BLaER1 treated with 17β-estradiol and CSF1 and Interleukin-3, amounts not matched to agents 10 nM and 100 nM (cell line): ENCODE measurements at regions not wholly inside any gene's neighbourhood (a gene's known extent, or its start where the extent isn't known, plus 50 kb on each side); places are given as distances from the start of the nearest gene placed in this dataset.
"Not testable (repeated sequence)": the region's sequence is repeated elsewhere in the genome, so short reads cannot be mapped to it uniquely, and the experiment has no call there.

Experiments used
- H3K27ac ChIP-seq, 11 experiments: shearing (Covaris generic); formaldehyde crosslinking; 2 replicates each; pipeline ENCODE4 v1.8.1; 2022
- H3K27me3 ChIP-seq, 11 experiments: shearing (Covaris generic); formaldehyde crosslinking; 2 replicates each; pipeline ENCODE4 v1.8.1; 2022
- H3K36me3 ChIP-seq, 11 experiments: shearing (Covaris generic); formaldehyde crosslinking; 2 replicates each; pipeline ENCODE4 v1.8.1; 2022
- H3K4me1 ChIP-seq, 10 experiments: shearing (Covaris generic); formaldehyde crosslinking; 2 replicates each; pipeline ENCODE4 v1.8.1; 2022
- H3K4me2 ChIP-seq, 11 experiments: shearing (Covaris generic); formaldehyde crosslinking; 2 replicates each; pipeline ENCODE4 v1.8.1; 2022
- H3K4me3 ChIP-seq, 10 experiments: shearing (Covaris generic); formaldehyde crosslinking; 2 replicates each; pipeline ENCODE4 v1.8.1; 2022
- H3K9ac ChIP-seq, 11 experiments: shearing (Covaris generic); formaldehyde crosslinking; 2 replicates each; pipeline ENCODE4 v1.8.1; 2022
- H3K9me3 ChIP-seq, 11 experiments: shearing (Covaris generic); formaldehyde crosslinking; replicated peaks in 1 of 11; 2 replicates each; pipeline ENCODE4 v1.8.1; 2022
- H4K20me1 ChIP-seq, 11 experiments: shearing (Covaris generic); formaldehyde crosslinking; 2 replicates each; pipeline ENCODE4 v1.8.1; 2022
- Cebpa-rat ChIP-seq, 11 experiments: shearing (Covaris generic); IDR thresholded peaks; 2 replicates each; pipeline ENCODE4 v1.8.1; 2022

DNA sequence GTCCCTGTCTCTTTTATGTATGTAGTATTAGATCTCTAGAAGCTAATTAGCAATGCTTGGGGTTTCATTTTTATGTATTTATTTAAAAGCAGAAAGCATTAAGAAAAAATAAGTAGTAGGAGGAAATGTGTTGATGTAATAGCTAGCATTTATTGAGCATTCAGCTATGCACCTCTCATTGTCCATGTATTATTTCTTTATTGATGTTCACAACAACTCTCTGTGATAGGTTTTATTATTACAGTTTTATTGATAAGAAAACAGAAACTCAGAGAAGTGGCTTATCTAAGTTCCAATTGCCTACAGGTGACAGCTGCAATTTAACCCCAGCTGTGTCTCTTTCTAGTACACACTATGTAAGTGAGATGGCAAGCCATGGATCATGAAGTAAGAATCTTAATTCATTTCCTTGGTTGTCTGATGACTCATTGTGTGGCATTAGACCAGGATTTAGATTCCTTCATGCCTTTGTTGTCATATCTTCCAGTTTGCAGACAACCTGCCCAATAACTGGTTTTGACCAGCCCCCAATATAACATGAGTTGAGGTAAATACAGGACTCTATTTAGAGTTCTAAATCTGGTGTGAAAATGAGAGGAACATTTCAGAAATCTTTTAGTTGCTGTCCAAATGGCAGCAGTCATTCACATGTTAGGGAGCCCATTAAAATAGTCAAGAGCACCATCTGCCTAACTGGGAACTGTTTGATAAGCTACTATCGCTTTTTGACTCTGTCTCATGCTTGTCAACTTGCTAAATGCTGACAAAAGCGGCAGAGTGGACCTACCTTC, 170.8 kb upstream of the PHACTR1 start:
- Histone ChIP-seq H3K9me3 (peaks cover 0 to 8% (median 0%) of the 10 kb centered on the region in 11 experiments; a peak in 1 of 22 replicates), H3K27ac (no peak overlapping the region), H3K4me2 (no peak overlapping the region), H3K9ac (no peak overlapping the region), H3K27me3 (no peaks in the 10 kb centered on the region), H3K36me3 (no peaks in the 10 kb centered on the region), H3K4me1 (no peaks in the 10 kb centered on the region), H3K4me3 (no peak overlapping the region), H4K20me1 (no peaks in the 10 kb centered on the region)
- TF ChIP-seq Cebpa-rat (IDR thresholded peaks at IDR 0.05) = no peak

DNA sequence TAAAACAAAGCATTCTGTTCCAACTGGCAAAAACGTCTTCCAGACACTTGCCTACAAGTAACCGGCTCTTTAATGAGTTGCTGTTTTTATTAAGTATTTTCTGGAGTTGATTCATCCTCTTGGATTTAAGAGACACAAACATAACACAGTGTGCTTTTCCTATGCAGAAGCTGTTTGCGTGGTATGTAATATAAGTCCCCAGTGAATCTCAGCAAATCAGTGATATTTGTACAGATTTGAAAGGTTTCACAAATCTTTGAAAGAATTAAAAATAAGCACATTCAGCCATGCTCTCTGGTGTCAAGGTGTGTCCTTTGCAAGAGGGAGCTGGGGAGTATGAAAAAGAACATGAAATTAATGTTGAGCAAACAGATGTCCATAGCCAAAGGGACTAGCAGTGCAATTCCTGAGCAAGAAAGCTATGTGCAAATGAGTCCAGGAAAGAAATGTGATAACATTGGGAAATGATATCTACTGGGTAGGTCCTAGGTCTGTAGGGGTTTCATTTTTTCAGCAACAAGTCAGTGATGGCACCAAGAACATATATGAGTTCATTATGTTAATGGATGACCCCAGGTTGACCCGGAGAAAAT, 170.1 kb upstream of the PHACTR1 start:
- Histone ChIP-seq H3K4me3 (no peak overlapping the region), H3K27me3 (no peaks in the 10 kb centered on the region), H3K9me3 (peaks cover 0 to 8% (median 0%) of the 10 kb centered on the region in 11 experiments; a peak in 1 of 22 replicates), H3K4me1 (no peaks in the 10 kb centered on the region), H3K9ac (no peak overlapping the region), H3K4me2 (no peak overlapping the region), H3K27ac (no peak overlapping the region), H4K20me1 (no peaks in the 10 kb centered on the region), H3K36me3 (no peaks in the 10 kb centered on the region)
- no peak for TF ChIP-seq Cebpa-rat (IDR thresholded peaks at IDR 0.05)

DNA sequence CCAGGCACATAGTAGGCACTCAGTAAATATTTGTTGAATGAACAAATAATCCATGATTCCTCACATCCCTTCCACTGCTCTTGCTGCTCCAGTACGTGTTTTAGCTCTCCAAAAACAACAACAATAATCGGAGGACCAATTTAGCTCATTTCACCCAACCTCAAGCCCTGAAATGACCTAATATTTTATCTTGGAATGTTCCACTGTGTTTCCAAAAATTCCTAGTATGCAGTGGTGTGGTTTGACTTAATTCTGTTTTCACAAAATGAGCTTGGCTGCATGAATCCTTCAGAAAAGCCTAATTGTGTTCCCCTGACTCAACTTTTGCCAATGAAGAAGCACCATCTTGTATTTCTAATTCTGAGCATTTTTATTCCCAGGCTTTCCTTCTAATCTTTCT, 168.0 kb upstream of the PHACTR1 start:
- Histone ChIP-seq H3K36me3 (no peaks in the 10 kb centered on the region), H4K20me1 (no peaks in the 10 kb centered on the region), H3K4me3 (no peak overlapping the region), H3K27ac (no peak overlapping the region), H3K9ac (no peak overlapping the region), H3K27me3 (no peaks in the 10 kb centered on the region), H3K4me2 (no peak overlapping the region), H3K9me3 (no peaks in the 10 kb centered on the region), H3K4me1 (no peaks in the 10 kb centered on the region)
- TF ChIP-seq Cebpa-rat (IDR thresholded peaks at IDR 0.05) = no peak

DNA sequence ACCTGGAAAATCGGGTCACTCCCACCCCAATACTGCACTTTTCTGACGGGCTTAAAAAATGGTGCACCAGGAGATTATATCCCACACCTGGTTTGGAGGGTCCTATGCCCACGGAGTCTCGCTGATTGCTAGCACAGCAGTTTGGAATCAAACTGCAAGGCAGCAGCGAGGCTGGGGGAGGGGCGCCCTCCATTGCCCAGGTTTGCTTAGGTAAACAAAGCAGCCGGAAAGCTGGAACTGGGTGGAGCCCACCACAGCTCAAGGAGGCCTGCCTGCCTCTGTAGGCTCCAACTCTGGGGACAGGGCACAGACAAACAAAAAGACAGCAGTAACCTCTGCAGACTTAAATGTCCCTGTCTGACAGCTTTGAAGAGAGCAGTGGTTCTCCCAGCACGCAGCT, 167.1 kb upstream of the PHACTR1 start:
- H3K27me3 ChIP-seq, H3K27ac ChIP-seq, H3K4me2 ChIP-seq, H3K9ac ChIP-seq, H3K36me3 ChIP-seq, H3K4me3 ChIP-seq, H3K9me3 ChIP-seq, H4K20me1 ChIP-seq, H3K4me1 ChIP-seq: not testable (repeated sequence)

DNA sequence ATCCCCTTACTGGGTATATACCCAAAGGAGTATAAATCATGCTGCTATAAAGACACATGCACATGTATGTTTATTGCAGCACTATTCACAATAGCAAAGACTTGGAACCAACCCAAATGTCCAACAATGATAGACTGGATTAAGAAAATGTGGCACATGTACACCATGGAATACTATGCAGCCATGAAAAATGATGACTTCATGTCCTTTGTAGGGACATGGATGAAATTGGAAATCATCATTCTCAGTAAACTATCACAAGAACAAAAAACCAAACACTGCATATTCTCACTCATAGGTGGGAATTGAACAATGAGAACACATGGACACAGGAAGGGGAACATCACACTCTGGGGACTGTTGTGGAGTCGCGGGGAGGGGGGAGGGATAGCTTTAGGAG, 161.7 kb upstream of the PHACTR1 start:
- not testable (repeated sequence) for H3K27ac ChIP-seq, H4K20me1 ChIP-seq, H3K9ac ChIP-seq, H3K4me2 ChIP-seq, H3K4me3 ChIP-seq, H3K9me3 ChIP-seq, H3K27me3 ChIP-seq, H3K36me3 ChIP-seq, H3K4me1 ChIP-seq

DNA sequence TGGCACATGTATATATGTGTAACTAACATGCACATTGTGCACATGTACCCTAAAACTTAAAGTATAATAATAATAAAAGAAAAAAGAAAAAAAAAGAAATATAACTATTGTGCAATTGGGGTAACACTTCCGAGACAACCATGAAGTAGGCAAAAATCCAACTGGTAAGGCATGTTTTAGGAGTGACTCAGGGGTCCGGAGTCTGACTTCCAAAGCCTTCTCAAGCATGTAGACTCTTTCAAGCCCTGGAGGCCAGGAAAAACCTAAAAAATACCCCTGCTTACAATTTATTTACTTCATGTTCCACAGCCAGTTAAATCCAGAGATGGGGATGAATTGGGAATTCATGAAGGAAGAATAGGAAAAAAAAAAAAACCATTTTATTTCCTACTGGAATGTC, 161.3 kb upstream of the PHACTR1 start:
- Histone ChIP-seq H3K4me3 (no peak overlapping the region), H3K4me2 (no peak overlapping the region), H3K27ac (no peak overlapping the region), H3K9ac (no peak overlapping the region), H3K9me3 (peaks cover 3 to 13% (median 8%) of the 10 kb centered on the region in 11 experiments; a peak in 17 of 22 replicates), H3K27me3 (no peaks in the 10 kb centered on the region), H4K20me1 (no peaks in the 10 kb centered on the region), H3K36me3 (no peaks in the 10 kb centered on the region), H3K4me1 (no peaks in the 10 kb centered on the region)
- TF ChIP-seq Cebpa-rat (IDR thresholded peaks at IDR 0.05) = peak in 3 of 11 experiments; percentile 19 to 27 (median 26); a peak in 2 of 22 replicates

DNA sequence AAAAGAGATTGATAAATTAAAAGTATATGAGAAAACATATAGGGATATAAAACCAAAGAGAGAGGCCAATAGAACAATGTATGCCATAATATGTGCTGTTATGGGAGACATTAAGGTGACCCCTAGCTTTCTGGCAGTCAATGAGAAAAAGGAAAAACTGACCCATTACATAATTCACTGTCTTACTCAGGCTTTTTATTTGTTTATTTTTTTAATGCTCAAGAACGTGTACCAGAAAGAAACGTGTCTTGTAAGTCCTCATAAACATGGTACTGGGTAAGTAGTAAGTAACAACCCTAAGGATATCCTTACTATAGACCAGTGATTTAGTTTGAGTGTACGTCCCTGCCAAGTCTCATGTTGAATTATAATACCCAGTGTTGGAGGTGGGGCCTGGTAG, 160.8 kb upstream of the PHACTR1 start:
- Histone ChIP-seq H3K9me3 (peaks cover 5 to 18% (median 12%) of the 10 kb centered on the region in 11 experiments; a peak in 18 of 22 replicates), H3K9ac (no peak overlapping the region)

DNA sequence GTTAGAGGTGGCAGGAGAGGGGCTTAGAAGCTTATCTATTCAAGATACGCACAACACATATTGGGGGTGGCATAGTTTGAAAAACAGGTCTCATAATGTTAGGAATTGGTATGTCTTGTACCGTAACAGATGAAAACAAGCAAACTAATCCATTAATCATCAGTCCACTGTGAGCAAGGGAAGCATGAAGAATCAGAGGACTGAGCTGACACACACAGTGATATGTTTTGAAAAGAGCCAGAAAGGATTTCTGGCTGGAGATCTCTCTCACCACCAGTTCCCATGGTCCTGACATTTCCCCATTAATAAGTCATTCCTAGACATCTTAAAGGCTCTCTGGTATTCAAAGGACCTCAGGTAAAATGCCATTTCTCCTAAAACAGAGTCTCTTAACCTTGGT, 158.8 kb upstream of the PHACTR1 start:
- H3K27ac ChIP-seq = no peak overlapping the region
- H3K36me3 ChIP-seq = no peaks in the 10 kb centered on the region
- no peak overlapping the region for H3K9ac ChIP-seq
- H3K27me3 ChIP-seq = no peaks in the 10 kb centered on the region
- H3K9me3 ChIP-seq = peaks cover 10 to 35% (median 18%) of the 10 kb centered on the region in 11 experiments; a peak in 19 of 22 replicates
- no peak overlapping the region for H3K4me2 ChIP-seq
- TF ChIP-seq Cebpa-rat (IDR thresholded peaks at IDR 0.05) = no peak
- H4K20me1 ChIP-seq = no peaks in the 10 kb centered on the region
- H3K4me3 ChIP-seq = no peak overlapping the region
- H3K4me1 ChIP-seq = no peaks in the 10 kb centered on the region

More for the DNA sequence above, 160.8 kb upstream of the PHACTR1 start:
- H3K4me1 ChIP-seq = no peaks in the 10 kb centered on the region
- no peak overlapping the region for H3K4me2 ChIP-seq
- H3K27me3 ChIP-seq = no peaks in the 10 kb centered on the region
- no peaks in the 10 kb centered on the region for H3K36me3 ChIP-seq
- no peaks in the 10 kb centered on the region for H4K20me1 ChIP-seq
- no peak for TF ChIP-seq Cebpa-rat (IDR thresholded peaks at IDR 0.05)
- H3K4me3 ChIP-seq = no peak overlapping the region
- H3K27ac ChIP-seq = no peak overlapping the region

DNA sequence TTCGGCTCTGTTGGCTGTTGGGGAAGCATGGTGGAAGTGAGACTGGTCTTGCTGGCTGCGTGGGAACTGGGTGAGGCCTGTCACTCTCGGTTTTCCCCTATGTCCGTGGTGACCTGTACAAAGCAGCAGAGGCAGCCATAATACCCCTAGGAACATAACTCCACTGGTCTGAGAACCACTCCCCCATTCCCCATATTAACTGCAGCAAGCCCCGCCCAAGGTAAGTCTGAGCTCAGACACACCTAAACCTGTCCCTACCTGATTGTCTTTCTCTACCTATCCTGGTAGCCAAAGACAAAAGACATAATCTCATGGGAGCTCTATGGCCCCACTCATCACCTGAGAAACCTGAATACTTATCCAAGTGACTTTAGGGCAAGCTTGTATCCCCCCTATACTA, 156.3 kb upstream of the PHACTR1 start:
- Histone ChIP-seq H4K20me1 (no peaks in the 10 kb centered on the region), H3K4me3 (no peak overlapping the region), H3K9ac (no peak overlapping the region), H3K27me3 (no peaks in the 10 kb centered on the region), H3K27ac (no peak overlapping the region), H3K9me3 (peaks cover 10 to 35% (median 18%) of the 10 kb centered on the region in 11 experiments; a peak in 19 of 22 replicates), H3K4me1 (no peaks in the 10 kb centered on the region), H3K4me2 (no peak overlapping the region), H3K36me3 (no peaks in the 10 kb centered on the region)
- no peak for TF ChIP-seq Cebpa-rat (IDR thresholded peaks at IDR 0.05)

DNA sequence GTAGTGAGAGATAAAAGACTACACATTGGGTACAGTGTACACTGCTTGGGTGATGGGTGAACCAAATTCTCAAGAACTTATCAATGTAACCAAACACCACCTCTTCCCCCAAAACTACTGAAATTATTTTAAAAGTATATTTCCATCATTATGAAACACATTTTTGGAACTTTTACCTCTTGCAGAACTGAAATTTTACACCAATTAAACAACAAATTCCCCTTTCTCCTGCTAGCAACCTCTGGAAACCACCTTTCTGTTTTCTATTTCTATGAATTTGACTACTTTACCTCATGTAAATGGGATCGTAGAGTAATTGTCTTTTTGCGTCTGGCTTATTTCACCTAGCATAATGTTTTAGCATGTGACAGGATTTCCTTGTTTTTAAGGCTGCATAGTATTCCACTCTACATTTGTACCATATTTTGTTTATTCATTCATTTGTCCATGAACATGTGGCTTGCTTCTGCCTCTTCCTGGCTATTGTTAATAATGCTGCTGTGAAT, 149.9 kb upstream of the PHACTR1 start:
- Histone ChIP-seq H3K4me3 (no peak overlapping the region), H3K9ac (no peak overlapping the region), H3K4me1 (no peaks in the 10 kb centered on the region), H3K27ac (no peak overlapping the region), H4K20me1 (no peaks in the 10 kb centered on the region), H3K4me2 (no peak overlapping the region), H3K36me3 (no peaks in the 10 kb centered on the region), H3K27me3 (no peaks in the 10 kb centered on the region), H3K9me3 (peaks cover 0 to 23% (median 8%) of the 10 kb centered on the region in 11 experiments; a peak in 8 of 22 replicates)
- TF ChIP-seq Cebpa-rat (IDR thresholded peaks at IDR 0.05) = no peak
